ENCODE measurements at regions not wholly inside any gene's neighbourhood (a gene's known extent, or its start where the extent isn't known, plus 50 kb on each side); places are given as distances from the start of the nearest gene placed in this dataset.
"Not testable (repeated sequence)": the region's sequence is repeated elsewhere in the genome, so short reads cannot be mapped to it uniquely, and the experiment has no call there.

DNA sequence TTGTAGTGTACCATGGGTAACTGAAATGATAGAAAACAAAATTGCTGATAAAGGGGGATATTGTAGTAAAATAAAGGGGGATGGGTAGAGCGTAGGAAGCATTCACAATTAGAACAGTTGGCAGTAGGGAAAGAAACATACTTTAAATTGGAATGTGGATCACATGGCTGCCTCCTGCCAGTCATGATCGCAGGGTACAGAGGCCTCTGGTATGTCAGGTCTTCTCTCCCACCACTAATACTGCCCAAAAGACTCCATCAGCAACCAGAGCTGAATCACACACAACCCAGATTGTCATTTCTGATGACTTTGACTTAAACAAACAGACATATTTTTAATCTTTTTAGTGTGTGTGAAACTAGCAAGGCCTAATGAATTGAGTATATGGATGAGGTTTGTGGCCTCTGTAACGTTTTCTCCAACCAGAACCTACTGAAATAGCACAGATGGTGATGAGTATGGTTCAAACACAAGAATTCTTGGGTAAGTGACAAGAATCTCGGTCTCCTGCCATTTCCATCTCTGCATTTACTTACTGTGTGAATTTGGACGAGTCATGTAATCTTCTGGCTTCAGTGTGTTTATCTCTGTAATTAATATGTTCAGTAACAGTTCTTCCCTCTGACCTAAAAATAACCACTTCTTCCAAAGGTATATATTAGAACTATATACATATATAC, 112.6 kb downstream of the USP22 start:
- no peaks in the 10 kb centered on the region for H3K27me3 ChIP-seq (replicated peaks in 1 of 7)
- intact Hi-C loops (cut with DNase I; ENCODE audit: low total_unique reads), result no loop called here

DNA sequence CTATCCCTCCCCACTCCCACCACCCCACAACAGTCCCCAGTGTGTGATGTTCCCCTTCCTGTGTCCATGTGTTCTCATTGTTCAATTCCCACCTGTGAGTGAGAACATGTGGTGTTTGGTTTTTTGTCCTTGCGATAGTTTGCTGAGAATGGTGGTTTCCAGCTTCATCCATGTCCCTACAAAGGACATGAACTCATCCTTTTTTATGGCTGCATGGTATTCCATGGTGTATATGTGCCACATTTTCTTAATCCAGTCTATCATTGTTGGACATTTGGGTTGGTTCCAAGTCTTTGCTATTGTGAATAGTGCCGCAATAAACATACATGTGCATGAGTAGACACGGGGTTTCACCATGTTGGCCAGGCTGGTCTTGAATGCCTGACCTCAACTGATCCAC, 109.8 kb downstream of the USP22 start:
- H3K27ac ChIP-seq; intact Hi-C loops (cut with DNase I; ENCODE audit: low total_unique reads); H3K9me3 ChIP-seq; H3K4me1 ChIP-seq; H3K4me3 ChIP-seq; H3K27me3 ChIP-seq (replicated peaks in 1 of 7); DNase-seq; H3K36me3 ChIP-seq: not testable (repeated sequence)
- 91 to 94% (median 92%) methylated on average over 3 of the region's 3 CpGs for WGBS, 5 donors

More for the DNA sequence above, 112.6 kb downstream of the USP22 start:
- H3K9me3 ChIP-seq, result no peaks in the 10 kb centered on the region
- H3K27ac ChIP-seq, result no peak overlapping the region
- no peaks in the 10 kb centered on the region for H3K36me3 ChIP-seq
- DNase-seq, result no peak
- H3K4me1 ChIP-seq, result peaks cover 0 to 5% (median 0%) of the 10 kb centered on the region in 6 donors
- H3K4me3 ChIP-seq, result no peak overlapping the region
- TF ChIP-seq POLR2A (IDR thresholded peaks at IDR 0.05) (no peak), POLR2AphosphoS5 (IDR thresholded peaks at IDR 0.05) (no peak)
- TF ChIP-seq, protein P1, sequence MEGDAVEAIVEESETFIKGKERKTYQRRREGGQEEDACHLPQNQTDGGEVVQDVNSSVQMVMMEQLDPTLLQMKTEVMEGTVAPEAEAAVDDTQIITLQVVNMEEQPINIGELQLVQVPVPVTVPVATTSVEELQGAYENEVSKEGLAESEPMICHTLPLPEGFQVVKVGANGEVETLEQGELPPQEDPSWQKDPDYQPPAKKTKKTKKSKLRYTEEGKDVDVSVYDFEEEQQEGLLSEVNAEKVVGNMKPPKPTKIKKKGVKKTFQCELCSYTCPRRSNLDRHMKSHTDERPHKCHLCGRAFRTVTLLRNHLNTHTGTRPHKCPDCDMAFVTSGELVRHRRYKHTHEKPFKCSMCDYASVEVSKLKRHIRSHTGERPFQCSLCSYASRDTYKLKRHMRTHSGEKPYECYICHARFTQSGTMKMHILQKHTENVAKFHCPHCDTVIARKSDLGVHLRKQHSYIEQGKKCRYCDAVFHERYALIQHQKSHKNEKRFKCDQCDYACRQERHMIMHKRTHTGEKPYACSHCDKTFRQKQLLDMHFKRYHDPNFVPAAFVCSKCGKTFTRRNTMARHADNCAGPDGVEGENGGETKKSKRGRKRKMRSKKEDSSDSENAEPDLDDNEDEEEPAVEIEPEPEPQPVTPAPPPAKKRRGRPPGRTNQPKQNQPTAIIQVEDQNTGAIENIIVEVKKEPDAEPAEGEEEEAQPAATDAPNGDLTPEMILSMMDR (IDR thresholded peaks at IDR 0.05 in 8 of 11, conservative IDR thresholded peaks at IDR 0.05 in 3 of 11), result no peak
- 68 to 85% (median 77%) methylated on average over 5 of the region's 5 CpGs for WGBS, 5 donors

DNA sequence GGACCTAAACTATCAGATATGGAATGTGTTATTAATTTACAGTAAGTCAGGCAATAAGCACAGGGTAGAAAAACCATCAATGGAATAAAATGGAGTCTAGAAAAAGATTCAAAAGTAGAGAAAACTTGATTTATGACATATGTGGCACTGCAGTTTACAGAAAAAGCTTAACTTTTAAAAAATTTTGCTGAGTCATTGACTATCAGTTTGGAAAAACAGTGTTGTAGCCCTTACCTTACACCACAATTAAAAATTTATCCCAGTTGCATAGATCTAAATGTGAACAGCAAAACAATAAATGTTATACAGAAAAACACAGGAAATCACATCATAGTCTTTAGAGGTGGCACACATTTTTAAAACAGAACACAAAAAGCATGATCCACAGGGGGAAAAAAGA, 108.5 kb downstream of the USP22 start:
- intact Hi-C loops (cut with DNase I; ENCODE audit: low total_unique reads), result no loop called here
- Histone ChIP-seq H3K4me1 (no peaks in the 10 kb centered on the region), H3K36me3 (no peaks in the 10 kb centered on the region), H3K9me3 (no peaks in the 10 kb centered on the region), H3K27ac (no peak overlapping the region), H3K4me3 (no peak overlapping the region), H3K27me3 (replicated peaks in 1 of 7) (no peaks in the 10 kb centered on the region)
- TF ChIP-seq POLR2AphosphoS5 (IDR thresholded peaks at IDR 0.05), result no peak
- no peak for TF ChIP-seq POLR2A (IDR thresholded peaks at IDR 0.05)
- no peak for DNase-seq

GRCh38 chr17:20935740-20936139, 107.1 kb downstream of the USP22 start:
- peak overlapping the region in 3 of 8 donors; percentile 4 to 30 (median 5) for H3K27ac ChIP-seq
- no peak for TF ChIP-seq POLR2A (IDR thresholded peaks at IDR 0.05)
- DNase-seq, result no peak
- H3K4me1 ChIP-seq, result no peaks in the 10 kb centered on the region
- H3K27me3 ChIP-seq (replicated peaks in 1 of 7), result no peaks in the 10 kb centered on the region
- H3K36me3 ChIP-seq, result no peaks in the 10 kb centered on the region
- no peak overlapping the region for H3K4me3 ChIP-seq
- 24 to 76% (median 49%) methylated on average over 2 of the region's 2 CpGs for WGBS, 5 donors
- intact Hi-C loops (cut with DNase I; ENCODE audit: low total_unique reads), result no loop called here
- H3K9me3 ChIP-seq, result no peaks in the 10 kb centered on the region

GRCh38 chr17:20938244-20938643, 104.6 kb downstream of the USP22 start:
- 90 to 95% (median 92%) methylated on average over 15 of the region's 15 CpGs for WGBS, 5 donors
- no peak overlapping the region for H3K27ac ChIP-seq
- H3K9me3 ChIP-seq, result no peaks in the 10 kb centered on the region
- TF ChIP-seq POLR2A (IDR thresholded peaks at IDR 0.05) (no peak), POLR2AphosphoS5 (IDR thresholded peaks at IDR 0.05) (no peak)
- TF ChIP-seq, protein P1 (IDR thresholded peaks at IDR 0.05 in 8 of 11, conservative IDR thresholded peaks at IDR 0.05 in 3 of 11), result no peak
- H3K36me3 ChIP-seq, result no peaks in the 10 kb centered on the region
- no peak overlapping the region for H3K4me3 ChIP-seq
- intact Hi-C loops (cut with DNase I; ENCODE audit: low total_unique reads), result no loop called here
- DNase-seq, result no peak
- no peaks in the 10 kb centered on the region for H3K4me1 ChIP-seq
- no peaks in the 10 kb centered on the region for H3K27me3 ChIP-seq (replicated peaks in 1 of 7)

Measured in spleen (tissue), 11 donors.